MM.1S (cell line): ENCODE measurements at regions not wholly inside any gene's neighbourhood (a gene's known extent, or its start where the extent isn't known, plus 50 kb on each side); places are given as distances from the start of the nearest gene placed in this dataset.

Source experiments
- CTCF ChIP-seq: fragments of 300-600 bp; sonication (generic); IDR thresholded peaks from 2 replicates; pipeline ENCODE4 v1.5.1; 2016; ENCODE audit warnings: antibody characterized with exemption, low read length, mixed read lengths
- EZH2phosphoT487 ChIP-seq: fragments of 300-600 bp; sonication (generic); IDR thresholded peaks from 2 replicates; pipeline ENCODE4 v1.6.1; 2018; ENCODE audit warnings: antibody characterized with exemption, low read length

DNA sequence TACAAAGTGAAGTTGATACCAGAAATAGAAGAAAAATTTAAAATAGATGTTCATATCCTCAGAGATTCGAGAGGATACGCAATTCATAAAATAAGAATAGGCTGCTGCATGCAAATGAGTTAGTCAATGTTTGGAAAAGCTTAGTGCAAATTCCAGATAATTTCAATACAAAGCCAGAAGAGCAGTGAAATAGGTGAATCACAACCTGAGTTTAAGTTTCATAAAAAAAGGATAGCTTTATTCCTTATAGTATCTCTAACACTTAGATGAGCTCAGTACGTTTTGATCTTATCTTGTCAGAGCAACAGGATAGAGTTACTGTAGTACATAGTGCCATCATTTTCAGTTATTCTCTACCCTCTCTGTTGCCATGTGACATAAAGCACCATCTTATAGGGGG, 653.4 kb upstream of the ZNF608 start:
- TF ChIP-seq EZH2phosphoT487 (no peak), CTCF (no peak)
